CD4-positive, alpha-beta T cell (primary cell): ENCODE measurements at regions not wholly inside any gene's neighbourhood (a gene's known extent, or its start where the extent isn't known, plus 50 kb on each side); places are given as distances from the start of the nearest gene placed in this dataset.

Experiments
- ATAC-seq: fragments of 200-7000 bp; cut with Tn5 transposase; one replicate; pipeline ENCODE4 v1.10.0; 2022; ENCODE audit warnings: mild to moderate bottlenecking; ENCODE audit not compliant: poor library complexity
- CTCF ChIA-PET: fragments of 350-600 bp; sonication (Branson Sonifier 250); formaldehyde crosslinking; loops from one replicate; lab custom pipeline; 2021; ENCODE audit warnings: antibody characterized with exemption, inconsistent platforms; lab: Charles Lee
- POLR2A ChIA-PET: fragments of 350-600 bp; sonication (Branson Sonifier 250); formaldehyde crosslinking; loops from one replicate; lab custom pipeline; 2021; ENCODE audit warnings: antibody characterized with exemption, inconsistent platforms; lab: Charles Lee
- DNase-seq, 14 experiments: peaks; one replicate each; pipeline ENCODE4 v3.0.0-alpha.2; 2013 to 2020; ENCODE audit warnings: mixed read lengths in 2 of 14
- H3K27ac ChIP-seq, 2 donors: one replicate each; pipeline versions ENCODE4 v1.5.1 to v1.7.0; 2013; ENCODE audit warnings: low read length in 2 of 2, low read depth in 1 of 2, mild to moderate bottlenecking in 1 of 2
- H3K27me3 ChIP-seq, 2 experiments: 1 replicate in 1 of 2; 2 replicates in 1 of 2; pipeline versions ENCODE4 v1.6.1 to v1.7.0; 2013; ENCODE audit warnings: low read length in 2 of 2, control low read depth in 1 of 2, mild to moderate bottlenecking in 1 of 2, moderate library complexity in 1 of 2; ENCODE audit not compliant: insufficient read depth in 2 of 2, control insufficient read depth in 1 of 2
- H3K36me3 ChIP-seq: one replicate; pipeline ENCODE4 v1.6.1; 2013; ENCODE audit warnings: low read length, control low read depth; ENCODE audit not compliant: insufficient read depth
- H3K4me1 ChIP-seq: one replicate; pipeline ENCODE4 v1.6.1; 2013; ENCODE audit warnings: low read length, control low read depth; ENCODE audit not compliant: insufficient read depth
- H3K4me3 ChIP-seq: one replicate; pipeline ENCODE4 v1.5.1; 2013; ENCODE audit warnings: mild to moderate bottlenecking, low read length, moderate library complexity
- H3K9me3 ChIP-seq, 2 experiments: 1 replicate in 1 of 2; 2 replicates in 1 of 2; pipeline versions ENCODE4 v1.6.1 to v1.7.0; 2013; ENCODE audit warnings: low read length in 2 of 2, mild to moderate bottlenecking in 2 of 2, control low read depth in 1 of 2, moderate library complexity in 1 of 2; ENCODE audit not compliant: control insufficient read depth in 1 of 2, insufficient read depth in 1 of 2
- H3K27ac Mint-ChIP-seq: one replicate; pipeline ENCODE4 v1.8.0; 2020; ENCODE audit warnings: mixed read lengths
- H3K27me3 Mint-ChIP-seq: one replicate; pipeline ENCODE4 v1.8.0; 2021; ENCODE audit warnings: mixed read lengths
- H3K36me3 Mint-ChIP-seq: one replicate; pipeline ENCODE4 v1.8.0; 2021; ENCODE audit warnings: low read depth, mixed read lengths
- H3K4me1 Mint-ChIP-seq: one replicate; pipeline ENCODE4 v1.8.0; 2021; ENCODE audit warnings: low read depth, mixed read lengths
- H3K4me3 Mint-ChIP-seq: one replicate; pipeline ENCODE4 v1.8.0; 2020; ENCODE audit warnings: mild to moderate bottlenecking, mixed read lengths
- H3K9me3 Mint-ChIP-seq: one replicate; pipeline ENCODE4 v1.8.0; 2020; ENCODE audit warnings: mixed read lengths
- CTCF ChIP-seq: fragments of 200-600 bp; IDR thresholded peaks from one replicate; pipeline ENCODE4 v1.8.0; 2022; ENCODE audit warnings: antibody characterized with exemption, mild to moderate bottlenecking
- intact Hi-C, 2 experiments: fragments of 100-400 bp; cut with DNase I in 1 of 2; cut with micrococcal nuclease in 1 of 2; formaldehyde crosslinking; loops; one replicate each; pipeline versions ENCODE4 v1.15.1 to v1.9.0; 2023 to 2025; cut with DNase I, micrococcal nuclease

GRCh38 chr6:126504792-126505191, 164.9 kb downstream of the CENPW start:
- Histone ChIP-seq H3K36me3 (no peaks in the 10 kb centered on the region), H3K27ac (no peak overlapping the region), H3K4me3 (no peak overlapping the region), H3K9me3 (peaks cover 0 to 4% of the 10 kb centered on the region in 2 experiments), H3K27me3 (no peaks in the 10 kb centered on the region), H3K4me1 (no peaks in the 10 kb centered on the region)
- Mint-ChIP-seq H3K4me1 (no peaks in the 10 kb centered on the region), H3K27me3 (no peaks in the 10 kb centered on the region), H3K9me3 (peaks cover 9% of the 10 kb centered on the region), H3K4me3 (no peak overlapping the region), H3K36me3 (no peaks in the 10 kb centered on the region), H3K27ac (no peak overlapping the region)
- no peak for TF ChIP-seq CTCF
- ATAC-seq (no peak), DNase-seq (no peak)
- ChIA-PET CTCF (no interaction called here), POLR2A (no interaction called here)
- intact Hi-C loops, result no loop called here

GRCh38 chr6:126513198-126513597, 173.3 kb downstream of the CENPW start:
- Mint-ChIP-seq H3K4me3 (no peak overlapping the region), H3K36me3 (no peaks in the 10 kb centered on the region), H3K27ac (no peak overlapping the region), H3K9me3 (peaks cover 3% of the 10 kb centered on the region), H3K4me1 (no peaks in the 10 kb centered on the region), H3K27me3 (no peaks in the 10 kb centered on the region)
- no peaks in the 10 kb centered on the region for H3K27me3 ChIP-seq
- TF ChIP-seq CTCF, result no peak
- ATAC-seq (no peak), DNase-seq (no peak)
- ChIA-PET POLR2A (no interaction called here), CTCF (no interaction called here)
- H3K36me3 ChIP-seq, result no peaks in the 10 kb centered on the region
- no peaks in the 10 kb centered on the region for H3K9me3 ChIP-seq
- no peaks in the 10 kb centered on the region for H3K4me1 ChIP-seq
- H3K27ac ChIP-seq, result no peak overlapping the region
- intact Hi-C loops, result no loop called here
- no peak overlapping the region for H3K4me3 ChIP-seq

- ATAC-seq (no peak), DNase-seq (no peak)
- no peaks in the 10 kb centered on the region for H3K36me3 ChIP-seq
- H3K9me3 Mint-ChIP-seq, result peaks cover 5% of the 10 kb centered on the region
- H3K27ac Mint-ChIP-seq, result no peak overlapping the region
- H3K27me3 Mint-ChIP-seq, result no peaks in the 10 kb centered on the region
- TF ChIP-seq CTCF, result no peak
- POLR2A ChIA-PET, result no interaction called here
- CTCF ChIA-PET, result no interaction called here
- no peak overlapping the region for H3K4me3 ChIP-seq
- no peaks in the 10 kb centered on the region for H3K4me1 ChIP-seq
- H3K9me3 ChIP-seq, result no peaks in the 10 kb centered on the region
- no peaks in the 10 kb centered on the region for H3K4me1 Mint-ChIP-seq
- intact Hi-C loops, result no loop called here
- H3K4me3 Mint-ChIP-seq, result no peak overlapping the region
- no peaks in the 10 kb centered on the region for H3K36me3 Mint-ChIP-seq
- no peaks in the 10 kb centered on the region for H3K27me3 ChIP-seq
- no peak overlapping the region for H3K27ac ChIP-seq
Measured at GRCh38 chr6:126516411-126516810, 176.5 kb downstream of the CENPW start.
